Neuronal stem cell (in vitro differentiated cells): ENCODE measurements at regions not wholly inside any gene's neighbourhood (a gene's known extent, or its start where the extent isn't known, plus 50 kb on each side); places are given as distances from the start of the nearest gene placed in this dataset.

Source experiments
- DNase-seq: peaks from one replicate; pipeline ENCODE4 v3.0.0-alpha.2; 2013; ENCODE audit warnings: low spot score
- H2AFZ ChIP-seq: one replicate; pipeline ENCODE4 v1.6.1; 2013; ENCODE audit warnings: mild to moderate bottlenecking, low read length, inconsistent platforms
- H2AK5ac ChIP-seq: 2 replicates; pipeline ENCODE4 v1.6.1; 2013; ENCODE audit warnings: low read depth, mild to moderate bottlenecking, inconsistent platforms, low read length, moderate library complexity, mixed read lengths
- H2BK120ac ChIP-seq: 2 replicates; pipeline ENCODE4 v1.6.1; 2013; ENCODE audit warnings: low read depth, mild to moderate bottlenecking, inconsistent platforms, low read length, moderate library complexity, mixed read lengths
- H2BK12ac ChIP-seq: one replicate; pipeline ENCODE4 v1.6.1; 2013; ENCODE audit warnings: low read length, inconsistent platforms
- H2BK15ac ChIP-seq: 2 replicates; pipeline ENCODE4 v1.6.1; 2013; ENCODE audit warnings: mild to moderate bottlenecking, low read length, inconsistent platforms, mixed read lengths
- H2BK5ac ChIP-seq: one replicate; pipeline ENCODE4 v1.6.1; 2013; ENCODE audit warnings: inconsistent platforms, mild to moderate bottlenecking, low read length, moderate library complexity
- H3K14ac ChIP-seq: one replicate; pipeline ENCODE4 v1.6.1; 2013; ENCODE audit warnings: low read length, inconsistent platforms
- H3K18ac ChIP-seq: 2 replicates; pipeline ENCODE4 v1.6.1; 2013; ENCODE audit warnings: low read length, inconsistent platforms
- H3K23ac ChIP-seq: 2 replicates; pipeline ENCODE4 v1.6.1; 2013; ENCODE audit warnings: low read depth, mild to moderate bottlenecking, mixed read lengths, low read length, inconsistent platforms; ENCODE audit not compliant: poor library complexity
- H3K27ac ChIP-seq: replicated peaks from 3 replicates; pipeline ENCODE4 v1.5.1; 2013; ENCODE audit warnings: low read length, inconsistent platforms
- H3K27me3 ChIP-seq, 3 experiments: 2 replicates each; pipeline ENCODE4 v1.6.1; 2013; ENCODE audit warnings: low read length in 3 of 3, mild to moderate bottlenecking in 2 of 3, inconsistent platforms in 1 of 3, low read depth in 1 of 3, mixed read lengths in 1 of 3, moderate library complexity in 1 of 3; ENCODE audit not compliant: control insufficient read depth in 3 of 3, insufficient read depth in 3 of 3
- H3K36me3 ChIP-seq, 2 donors: replicated peaks in 1 of 2; 2 replicates each; pipeline ENCODE4 v1.6.1; 2013; ENCODE audit warnings: low read length in 2 of 2; ENCODE audit not compliant: control insufficient read depth in 2 of 2, insufficient read depth in 2 of 2
- H3K4ac ChIP-seq: 2 replicates; pipeline ENCODE4 v1.6.1; 2013; ENCODE audit warnings: inconsistent platforms, mild to moderate bottlenecking, low read length, moderate library complexity
- H3K4me1 ChIP-seq, 2 donors: 1 replicate in 1 of 2; 2 replicates in 1 of 2; pipeline ENCODE4 v1.6.1; 2013; ENCODE audit warnings: low read length in 2 of 2, low read depth in 1 of 2; ENCODE audit not compliant: control insufficient read depth in 2 of 2, insufficient read depth in 1 of 2
- H3K4me2 ChIP-seq: one replicate; pipeline ENCODE4 v1.6.1; 2013; ENCODE audit warnings: mild to moderate bottlenecking, low read length, inconsistent platforms; ENCODE audit not compliant: insufficient read depth, poor library complexity, severe bottlenecking
- H3K4me3 ChIP-seq, 2 donors: 2 replicates each; pipeline ENCODE4 v1.5.1; 2013; ENCODE audit warnings: low read length in 2 of 2, mild to moderate bottlenecking in 2 of 2, inconsistent platforms in 1 of 2, moderate library complexity in 1 of 2
- H3K79me1 ChIP-seq: one replicate; pipeline ENCODE4 v1.6.1; 2013; ENCODE audit warnings: low read depth, mild to moderate bottlenecking, inconsistent platforms, low read length, moderate library complexity
- H3K9ac ChIP-seq: one replicate; pipeline ENCODE4 v1.6.1; 2013; ENCODE audit warnings: mild to moderate bottlenecking, low read depth, low read length, inconsistent platforms; ENCODE audit not compliant: poor library complexity
- H3K9me3 ChIP-seq, 2 donors: replicated peaks in 1 of 2; 2 replicates each; pipeline versions ENCODE3 to v1.6.1; 2013; ENCODE audit warnings: low read length in 2 of 2, mild to moderate bottlenecking in 2 of 2, inconsistent platforms in 1 of 2, low read depth in 1 of 2, mixed read lengths in 1 of 2, moderate library complexity in 1 of 2; ENCODE audit not compliant: control insufficient read depth in 2 of 2, insufficient read depth in 1 of 2
- H4K8ac ChIP-seq: one replicate; pipeline ENCODE4 v1.6.1; 2013; ENCODE audit warnings: low read depth, mild to moderate bottlenecking, inconsistent platforms, low read length, moderate library complexity
- H4K91ac ChIP-seq: one replicate; pipeline ENCODE4 v1.6.1; 2013; ENCODE audit warnings: low read length, low read depth, mild to moderate bottlenecking, inconsistent platforms; ENCODE audit not compliant: poor library complexity
- WGBS, 2 donors: extraction: QIAGEN DNeasy Blood & Tissue Kit; methylation state at CpG; one replicate each; pipeline ENCODE4 v1.1.7; 2013; ENCODE audit warnings: missing lambda C conversion rate in 2 of 2, mixed read lengths in 1 of 2; ENCODE audit not compliant: insufficient read length in 2 of 2, insufficient replicate concordance in 1 of 2; ENCODE audit errors: extremely low coverage in 2 of 2; 5-methylcytosine and 5-hydroxymethylcytosine counted together

- Histone ChIP-seq H3K9ac (no peak overlapping the region), H3K23ac (peak overlapping the region; percentile 43), H3K27me3 (no peaks in the 10 kb centered on the region), H3K9me3 (no peaks in the 10 kb centered on the region), H3K14ac (no peak overlapping the region), H3K27ac (no peak overlapping the region), H2AFZ (no peak overlapping the region), H2BK120ac (peak overlapping the region; percentile 47), H3K4ac (no peak overlapping the region), H3K4me3 (no peak overlapping the region), H2BK12ac (no peak overlapping the region), H4K91ac (no peak overlapping the region), H3K36me3 (no peaks in the 10 kb centered on the region), H2BK15ac (peak overlapping the region; percentile 78), H3K4me2 (no peak overlapping the region), H4K8ac (peak overlapping the region; percentile 65), H2BK5ac (no peak overlapping the region), H2AK5ac (no peak overlapping the region), H3K79me1 (no peaks in the 10 kb centered on the region), H3K18ac (peak overlapping the region; percentile 64), H3K4me1 (peaks cover 0 to 1% of the 10 kb centered on the region in 2 donors)
- no CpG with 5 or more reads among the region's 5 CpGs for WGBS, 2 donors
- no peak for DNase-seq
Measured at GRCh38 chr6:104356197-104356596, 503.5 kb downstream of the HACE1 start.

- no peak overlapping the region for H4K91ac ChIP-seq
- no peaks in the 10 kb centered on the region for H3K4me1 ChIP-seq
- no peaks in the 10 kb centered on the region for H3K36me3 ChIP-seq
- no peak overlapping the region for H2BK15ac ChIP-seq
- H3K27me3 ChIP-seq = no peaks in the 10 kb centered on the region
- no peak overlapping the region for H3K4me2 ChIP-seq
- H2BK120ac ChIP-seq = no peak overlapping the region
- H4K8ac ChIP-seq = no peak overlapping the region
- H3K4me3 ChIP-seq = no peak overlapping the region
- H3K79me1 ChIP-seq = no peaks in the 10 kb centered on the region
- no peak overlapping the region for H3K14ac ChIP-seq
- no peak overlapping the region for H3K23ac ChIP-seq
- no peak overlapping the region for H3K9ac ChIP-seq
- no CpG with 5 or more reads among the region's 4 CpGs for WGBS, 2 donors
- H3K27ac ChIP-seq = no peak overlapping the region
- peaks cover 3 to 4% of the 10 kb centered on the region in 2 donors for H3K9me3 ChIP-seq
- no peak overlapping the region for H3K4ac ChIP-seq
- no peak for DNase-seq
- H2BK5ac ChIP-seq = no peak overlapping the region
- H2AFZ ChIP-seq = no peak overlapping the region
- no peak overlapping the region for H2AK5ac ChIP-seq
- H3K18ac ChIP-seq = no peak overlapping the region
- H2BK12ac ChIP-seq = no peak overlapping the region
Measured at GRCh38 chr6:104349191-104349590, 510.5 kb downstream of the HACE1 start.

GRCh38 chr6:104344223-104344622 lies 515.5 kb downstream of the HACE1 start:
- no peak for DNase-seq

GRCh38 chr6:104332364-104332763 lies 527.4 kb downstream of the HACE1 start:
- Histone ChIP-seq H3K23ac (no peak overlapping the region), H3K14ac (no peak overlapping the region), H3K4me2 (no peak overlapping the region), H2BK5ac (no peak overlapping the region), H2BK15ac (no peak overlapping the region), H3K4me1 (no peaks in the 10 kb centered on the region), H3K27me3 (no peaks in the 10 kb centered on the region), H3K36me3 (no peaks in the 10 kb centered on the region), H3K9me3 (no peaks in the 10 kb centered on the region), H4K8ac (no peak overlapping the region), H3K4me3 (no peak overlapping the region), H2BK120ac (no peak overlapping the region), H2AK5ac (no peak overlapping the region), H3K79me1 (no peaks in the 10 kb centered on the region), H4K91ac (no peak overlapping the region), H3K18ac (no peak overlapping the region), H3K4ac (no peak overlapping the region), H2BK12ac (no peak overlapping the region), H3K27ac (no peak overlapping the region), H2AFZ (no peak overlapping the region), H3K9ac (no peak overlapping the region)
- DNase-seq = no peak
- WGBS, 2 donors = no CpG with 5 or more reads among the region's 4 CpGs

More at GRCh38 chr6:104344223-104344622, 515.5 kb downstream of the HACE1 start:
- Histone ChIP-seq H3K14ac (no peak overlapping the region), H3K27me3 (no peaks in the 10 kb centered on the region), H4K8ac (no peak overlapping the region), H2AFZ (no peak overlapping the region), H3K4me3 (no peak overlapping the region), H3K79me1 (no peaks in the 10 kb centered on the region), H2BK15ac (no peak overlapping the region), H3K9ac (no peak overlapping the region), H3K36me3 (no peaks in the 10 kb centered on the region), H3K18ac (no peak overlapping the region), H2BK120ac (no peak overlapping the region), H3K4me2 (no peak overlapping the region), H3K27ac (no peak overlapping the region), H2BK12ac (no peak overlapping the region), H3K9me3 (peaks cover 3 to 7% of the 10 kb centered on the region in 2 donors), H2BK5ac (no peak overlapping the region), H3K4ac (no peak overlapping the region), H3K4me1 (no peaks in the 10 kb centered on the region), H2AK5ac (no peak overlapping the region), H4K91ac (no peak overlapping the region), H3K23ac (no peak overlapping the region)
- WGBS, 2 donors = no CpG with 5 or more reads among the region's 2 CpGs
